ENCODE measurements at regions not wholly inside any gene's neighbourhood (a gene's known extent, or its start where the extent isn't known, plus 50 kb on each side); places are given as distances from the start of the nearest gene placed in this dataset.
"Not testable (repeated sequence)": the region's sequence is repeated elsewhere in the genome, so short reads cannot be mapped to it uniquely, and the experiment has no call there.

DNA sequence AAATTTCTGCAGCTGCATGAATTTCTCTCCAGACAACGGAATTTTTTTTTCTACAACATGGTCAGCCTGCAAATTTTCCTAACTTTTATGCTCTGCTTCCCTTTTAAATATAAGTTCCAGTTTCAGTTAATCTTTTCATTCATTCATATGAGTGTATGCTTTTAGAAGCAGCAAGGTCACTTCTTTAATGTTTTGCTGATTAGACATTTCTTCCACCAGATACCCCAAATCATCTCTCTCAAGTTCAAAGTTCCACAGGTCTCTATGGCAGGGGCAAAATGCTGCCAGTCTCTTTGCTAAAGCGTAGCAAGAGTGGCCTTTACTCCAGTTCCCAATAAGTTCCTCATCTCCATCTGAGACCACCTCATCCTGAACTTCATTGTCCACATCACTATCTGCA lies 205.6 kb upstream of the GRM7 start:
- DNase-seq, result no peak

DNA sequence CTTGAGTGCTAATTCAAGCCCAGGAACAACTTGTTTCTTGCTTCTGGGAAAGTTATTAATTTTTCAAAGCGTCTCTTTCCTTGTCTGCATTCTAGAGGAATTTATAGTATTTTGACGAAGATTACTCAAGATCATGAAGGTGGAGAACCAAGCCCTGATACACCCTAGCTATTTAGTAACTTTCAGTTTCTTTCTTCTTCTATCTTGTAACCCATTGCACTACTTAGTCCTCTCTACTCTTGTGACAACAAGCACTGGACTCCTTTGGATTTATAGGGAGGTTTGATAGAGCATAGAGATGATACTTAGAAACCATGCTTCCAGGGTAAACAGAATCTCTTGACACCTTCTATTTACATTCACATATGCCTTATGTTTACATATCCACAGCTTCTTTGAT lies 203.3 kb upstream of the GRM7 start:
- no peak for DNase-seq

GRCh38 chr3:6667354-6667753 lies 193.6 kb upstream of the GRM7 start:
- DNase-seq, result no peak

GRCh38 chr3:6671363-6671762 lies 189.6 kb upstream of the GRM7 start:
- no peak for DNase-seq

DNA sequence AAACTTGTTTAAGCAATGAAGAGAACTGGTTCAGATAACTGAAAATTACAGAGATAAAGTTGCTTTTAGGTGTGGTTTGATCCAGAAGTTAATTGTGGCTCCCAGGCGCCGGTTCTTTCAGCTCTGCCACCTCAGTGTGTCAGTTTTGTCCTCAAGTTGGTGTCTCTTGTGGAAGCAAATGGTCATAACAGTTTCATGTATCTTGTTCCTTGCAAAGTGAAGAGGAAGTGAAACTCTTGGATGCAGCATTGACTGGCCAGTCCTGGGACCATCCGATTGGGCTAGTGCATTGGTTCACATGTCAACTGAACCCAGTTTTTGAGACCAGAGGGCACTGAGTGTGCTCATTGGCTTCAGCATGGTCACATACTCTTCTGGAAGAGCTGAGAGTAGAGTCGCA lies 181.4 kb upstream of the GRM7 start:
- no peak for DNase-seq

GRCh38 chr3:6680119-6680806 lies 180.7 kb upstream of the GRM7 start:
- no peak for DNase-seq

DNA sequence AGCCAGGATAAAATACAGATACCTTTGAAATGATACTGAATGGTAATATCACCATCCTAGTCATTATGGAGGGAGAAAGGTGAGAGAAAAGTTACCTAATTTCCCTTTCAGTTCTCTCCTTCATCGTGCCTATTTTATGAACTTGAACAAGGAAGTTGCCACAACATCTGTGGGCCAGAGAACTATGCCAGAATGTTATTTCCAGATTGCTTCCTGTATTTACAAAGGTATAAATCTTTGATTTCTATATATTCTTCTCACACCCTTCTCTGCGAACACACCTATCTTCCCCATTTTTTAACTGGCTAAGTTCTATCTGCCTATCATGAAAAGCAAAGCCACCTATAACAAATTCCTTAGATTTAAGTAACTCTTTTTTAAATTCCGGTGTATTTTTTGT lies 163.6 kb upstream of the GRM7 start:
- no peak for DNase-seq

- no peak for DNase-seq
Measured at GRCh38 chr3:6697722-6698121, 163.2 kb upstream of the GRM7 start.

GRCh38 chr3:6704817-6705216 lies 156.1 kb upstream of the GRM7 start:
- not testable (repeated sequence) for DNase-seq

DNA sequence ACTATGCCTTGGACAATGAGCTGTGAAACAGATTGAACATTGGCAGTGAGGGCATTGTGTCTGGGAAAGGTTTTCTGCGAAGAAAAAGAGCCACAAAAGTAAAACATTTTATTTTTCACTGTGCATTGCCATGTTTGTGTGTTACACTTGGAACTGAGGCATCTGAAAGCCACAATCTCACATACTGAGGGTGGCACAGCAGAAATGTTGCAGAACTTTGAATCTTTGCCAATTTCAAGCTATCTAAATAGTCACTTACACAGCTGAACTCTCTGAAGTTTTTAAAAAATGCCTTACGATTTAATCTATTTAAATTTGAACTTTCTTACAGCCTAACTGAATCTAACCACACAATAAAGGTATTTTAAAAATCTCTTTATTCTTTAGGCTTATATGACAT lies 154.1 kb upstream of the GRM7 start:
- DNase-seq, result no peak

DNA sequence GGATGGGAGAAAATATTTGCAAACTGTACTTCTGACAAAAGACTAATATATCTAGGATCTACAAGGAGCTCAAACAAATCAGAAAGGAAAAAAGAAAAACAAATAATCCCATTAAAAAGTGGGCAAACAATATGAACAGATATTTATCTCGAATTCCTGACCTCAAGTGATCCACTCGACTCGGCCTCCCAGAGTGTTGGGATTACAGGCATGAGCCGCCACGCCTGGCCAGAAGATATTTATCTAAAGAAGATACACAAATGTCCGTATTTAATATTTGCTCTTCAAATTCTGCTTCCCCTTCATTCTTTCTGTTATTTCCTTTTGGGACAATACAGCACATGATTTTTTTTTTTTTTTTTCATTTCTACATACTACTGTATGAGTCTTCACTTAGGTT lies 151.7 kb upstream of the GRM7 start:
- no peak for DNase-seq

DNA sequence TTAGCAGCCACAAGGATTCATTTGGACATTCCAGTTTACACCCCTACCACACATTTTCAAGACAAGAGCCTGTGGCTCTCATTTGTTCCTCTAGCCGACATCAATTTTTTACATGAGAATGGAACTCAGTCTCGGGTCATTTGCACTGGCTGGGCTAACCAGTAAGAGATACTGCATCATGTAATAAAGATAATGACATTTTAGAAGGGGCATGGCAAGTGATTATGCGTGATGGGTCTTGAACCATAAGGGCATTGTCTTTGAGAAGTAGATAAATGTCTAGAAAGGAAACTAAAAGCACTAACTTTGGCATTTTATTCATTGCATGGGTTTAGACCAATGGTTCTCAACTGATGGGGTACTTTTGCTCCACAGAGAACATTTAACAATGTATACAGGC lies 146.0 kb upstream of the GRM7 start:
- DNase-seq, result no peak

DNA sequence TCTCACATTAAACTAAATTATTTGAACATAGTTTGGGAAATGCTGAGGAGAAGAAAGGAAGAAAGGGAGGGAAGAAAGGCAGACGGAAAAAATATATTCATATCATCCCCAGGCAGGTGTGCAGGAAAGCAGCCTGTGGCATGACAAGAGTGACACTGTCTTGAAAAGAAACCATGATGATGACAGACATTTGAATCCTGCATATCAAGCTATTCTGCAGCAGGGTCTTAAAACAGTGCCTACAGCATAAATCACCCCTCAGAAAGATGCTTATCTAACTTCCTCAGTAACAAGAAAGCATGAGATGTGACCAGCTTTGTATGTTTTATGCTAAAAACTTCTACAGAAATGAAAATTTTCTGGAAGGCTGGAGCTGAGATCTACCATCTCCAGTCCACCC lies 144.5 kb upstream of the GRM7 start:
- no peak for DNase-seq

GRCh38 chr3:6717026-6717943 lies 143.6 kb upstream of the GRM7 start:
- no peak for DNase-seq

DNA sequence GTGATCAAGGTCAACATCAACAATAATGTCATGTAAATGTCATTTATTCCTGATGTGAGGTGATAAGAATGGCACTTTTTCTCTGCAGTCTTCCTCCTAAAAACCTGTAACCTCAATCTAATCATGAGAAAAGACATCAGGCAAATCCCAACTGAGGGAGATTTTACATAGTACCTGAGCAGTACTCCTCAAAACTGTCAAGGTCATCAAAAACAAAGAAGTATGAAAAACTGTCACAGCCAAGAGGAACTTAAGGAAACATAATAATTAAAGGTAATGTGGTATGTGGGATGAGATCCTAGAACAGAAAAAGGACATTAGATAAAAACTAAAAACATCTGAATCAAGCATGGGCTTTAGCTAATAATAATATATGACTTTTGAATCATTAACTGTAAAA lies 140.9 kb upstream of the GRM7 start:
- DNase-seq, result no peak

GRCh38 chr3:6721491-6721890 lies 139.4 kb upstream of the GRM7 start:
- DNase-seq, result no peak

- no peak for DNase-seq
Measured at GRCh38 chr3:6723205-6723604, 137.7 kb upstream of the GRM7 start.

GRCh38 chr3:6726811-6727210 lies 134.1 kb upstream of the GRM7 start:
- DNase-seq, result no peak

DNA sequence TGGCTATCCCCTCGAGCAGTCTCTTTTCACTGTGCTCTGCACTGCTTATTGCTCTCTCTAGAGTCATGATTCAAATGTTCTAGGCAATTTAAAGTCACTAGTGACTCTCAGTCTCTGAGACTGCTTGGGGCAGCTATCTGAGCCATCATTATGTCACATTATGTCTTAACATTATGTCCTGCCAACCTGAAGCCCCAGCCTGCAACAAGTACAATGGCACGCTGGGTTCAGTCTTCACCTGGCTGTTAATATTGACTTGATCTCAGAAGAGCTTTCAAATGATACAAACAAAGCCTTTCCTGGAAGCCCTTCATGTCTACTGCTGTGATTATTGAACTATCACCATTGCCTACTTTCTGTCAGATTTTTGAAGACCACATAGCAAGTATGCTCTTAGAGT lies 128.1 kb upstream of the GRM7 start:
- DNase-seq, result no peak

DNA sequence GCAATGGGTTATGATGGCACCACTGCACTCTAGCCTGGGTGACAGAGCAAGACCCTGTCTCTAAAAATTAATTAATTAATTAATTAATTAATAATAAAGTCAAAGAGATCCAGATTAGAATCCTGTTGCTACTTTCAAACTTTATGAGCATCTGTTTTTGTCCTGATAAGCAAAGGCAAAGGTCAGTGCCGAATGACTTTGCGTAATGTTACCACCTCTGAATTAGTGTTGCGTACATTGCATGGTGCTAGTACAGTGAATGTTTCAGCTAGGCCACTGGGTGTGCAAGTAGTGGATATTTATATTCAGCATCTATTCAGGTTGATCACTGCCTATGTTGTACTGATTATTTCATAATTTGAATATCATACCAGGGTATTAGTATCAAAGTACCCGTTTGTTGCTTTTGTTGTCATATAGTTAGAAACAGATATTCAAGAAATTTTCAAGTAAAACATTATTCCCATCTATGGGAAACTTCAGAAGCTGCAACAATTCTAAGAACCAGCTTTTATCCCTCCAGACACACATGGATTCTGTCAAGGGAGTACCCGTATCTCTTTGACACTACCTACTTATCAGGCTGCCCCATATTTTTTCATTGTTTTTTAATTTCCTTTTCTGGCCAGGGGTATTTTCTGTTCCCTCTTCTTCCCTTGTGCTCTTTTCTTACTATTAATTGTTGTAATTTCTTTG lies 127.1 kb upstream of the GRM7 start:
- DNase-seq, result no peak

GRCh38 chr3:6734395-6734746 lies 126.5 kb upstream of the GRM7 start:
- DNase-seq, result no peak

- DNase-seq, result no peak
Measured at GRCh38 chr3:6736836-6737629, 123.9 kb upstream of the GRM7 start.

GRCh38 chr3:6737630-6738029 lies 123.3 kb upstream of the GRM7 start:
- DNase-seq, result no peak

Data from activated CD8-positive, alpha-beta memory T cell treated with anti-CD3 and anti-CD28 coated beads, Interleukin-2, amount 50 U/mL, for 48 hours (primary cell).